HepG2 (cell line): ENCODE measurements at regions not wholly inside any gene's neighbourhood (a gene's known extent, or its start where the extent isn't known, plus 50 kb on each side); places are given as distances from the start of the nearest gene placed in this dataset.

Source experiments
- ATF7 ChIP-seq, 2 experiments: fragments of 450-650 bp in 1 of 2; sonication (generic) in 1 of 2; formaldehyde crosslinking in 1 of 2; IDR thresholded peaks; 2 replicates each; pipeline versions ENCODE4 v1.4.0 to v1.6.1; 2016 to 2020; ENCODE audit warnings: antibody characterized with exemption in 1 of 2, mild to moderate bottlenecking in 1 of 2, missing genetic modification reagents in 1 of 2
- FOXK1 ChIP-seq: sonication (generic); formaldehyde crosslinking; IDR thresholded peaks from 2 replicates; pipeline ENCODE4 v1.4.0; 2020; ENCODE audit warnings: low read depth, missing genetic modification reagents, borderline replicate concordance
- HMG20B ChIP-seq: conservative IDR thresholded peaks from 2 replicates; pipeline ENCODE4 v1.6.1; 2016; ENCODE audit warnings: missing genetic modification reagents, missing compliant biosample characterization
- HOXD1 ChIP-seq: sonication (generic); formaldehyde crosslinking; IDR thresholded peaks from 2 replicates; pipeline ENCODE4 v1.5.0; 2020; ENCODE audit warnings: missing genetic modification reagents
- MTA1 ChIP-seq: sonication (generic); formaldehyde crosslinking; IDR thresholded peaks from 2 replicates; pipeline ENCODE4 v1.4.0; 2020; ENCODE audit warnings: missing genetic modification reagents, mild to moderate bottlenecking, borderline replicate concordance
- PHF8 ChIP-seq: sonication (generic); formaldehyde crosslinking; IDR thresholded peaks from 2 replicates; pipeline ENCODE4 v1.5.0; 2020; ENCODE audit warnings: missing genetic modification reagents
- POLR2A ChIP-seq, 2 experiments: IDR thresholded peaks; 2 replicates each; pipeline ENCODE4 v1.6.1; 2011; ENCODE audit warnings: low read depth in 2 of 2, low read length in 2 of 2, mild to moderate bottlenecking in 1 of 2, moderate library complexity in 1 of 2; ENCODE audit not compliant: insufficient read depth in 1 of 2
- PRPF4 ChIP-seq: fragments of 200-400 bp; formaldehyde crosslinking; IDR thresholded peaks from 2 replicates; pipeline ENCODE4 v1.6.1; 2016; ENCODE audit warnings: low read length, low read depth; ENCODE audit not compliant: poor library complexity, severe bottlenecking
- TCF7 ChIP-seq: sonication (generic); IDR thresholded peaks from 2 replicates; pipeline ENCODE4 v1.6.1; 2016; ENCODE audit warnings: antibody characterized with exemption, low read depth
- ZNF264 ChIP-seq: sonication (generic); formaldehyde crosslinking; IDR thresholded peaks from 2 replicates; pipeline ENCODE4 v1.4.0; 2020; ENCODE audit warnings: missing genetic modification reagents
- ZNF746 ChIP-seq: sonication (generic); formaldehyde crosslinking; IDR thresholded peaks from 2 replicates; pipeline ENCODE4 v1.8.0; 2022; ENCODE audit warnings: mild to moderate bottlenecking, missing genetic modification reagents
- TF ChIP-seq, protein P1 (sequence below): sonication (generic); formaldehyde crosslinking; IDR thresholded peaks from 2 replicates; pipeline ENCODE4 v1.5.0; 2020; ENCODE audit warnings: mild to moderate bottlenecking, missing genetic modification reagents, borderline replicate concordance
- TF ChIP-seq, protein P2 (sequence below): sonication (generic); formaldehyde crosslinking; IDR thresholded peaks from 2 replicates; pipeline ENCODE4 v1.5.1; 2020; ENCODE audit warnings: missing genetic modification reagents, mild to moderate bottlenecking, borderline replicate concordance
- TF ChIP-seq, protein P3 (sequence below): sonication (generic); formaldehyde crosslinking; IDR thresholded peaks from 2 replicates; pipeline ENCODE4 v1.4.0; 2020; ENCODE audit warnings: missing genetic modification reagents

DNA sequence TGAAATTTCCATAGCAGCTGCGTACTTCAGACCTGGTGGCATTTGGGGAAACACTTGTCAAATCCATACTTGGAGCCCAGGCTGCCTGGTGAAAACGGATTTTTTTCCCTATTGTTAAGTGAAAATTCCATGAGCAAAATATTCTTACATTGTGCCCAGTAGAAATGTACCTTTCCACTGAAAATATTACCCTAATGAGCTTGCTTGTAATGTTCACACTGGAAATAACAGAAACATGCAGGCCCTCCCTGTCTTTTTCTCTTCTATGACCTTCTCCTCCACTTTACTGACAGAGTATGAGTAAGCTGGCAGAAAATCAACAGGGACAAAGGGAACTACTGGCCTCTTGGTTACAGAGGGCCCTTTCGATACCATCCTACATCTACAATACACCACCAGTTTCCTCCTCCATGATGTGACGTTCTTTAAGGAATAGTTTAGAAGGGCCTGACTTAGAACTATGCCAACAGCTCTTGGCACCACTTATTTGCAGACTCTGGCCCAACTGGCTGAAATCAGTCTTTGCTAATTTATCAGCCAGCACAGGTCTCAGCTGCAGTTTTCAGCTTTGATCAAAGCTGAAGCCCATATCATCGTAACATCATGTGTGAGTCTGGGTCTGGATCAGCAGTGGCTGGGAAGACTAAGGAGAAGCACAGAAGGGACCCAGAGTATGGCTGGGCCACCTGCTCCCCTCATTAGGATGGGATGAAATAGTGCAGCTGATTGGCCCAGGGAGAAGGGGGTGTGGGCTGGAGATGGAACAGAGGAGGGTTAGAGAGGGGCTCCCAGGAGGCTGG lies 272.2 kb upstream of the ID2 start:
- TF ChIP-seq ZNF746 (CRISPR knock-in tag), result no peak
- no peak for TF ChIP-seq ATF7 (IDR thresholded peaks at IDR 0.05)
- no peak for TF ChIP-seq ATF7 (CRISPR knock-in tag; IDR thresholded peaks at IDR 0.05)
- no peak for TF ChIP-seq MTA1 (CRISPR knock-in tag)
- TF ChIP-seq, protein P1, sequence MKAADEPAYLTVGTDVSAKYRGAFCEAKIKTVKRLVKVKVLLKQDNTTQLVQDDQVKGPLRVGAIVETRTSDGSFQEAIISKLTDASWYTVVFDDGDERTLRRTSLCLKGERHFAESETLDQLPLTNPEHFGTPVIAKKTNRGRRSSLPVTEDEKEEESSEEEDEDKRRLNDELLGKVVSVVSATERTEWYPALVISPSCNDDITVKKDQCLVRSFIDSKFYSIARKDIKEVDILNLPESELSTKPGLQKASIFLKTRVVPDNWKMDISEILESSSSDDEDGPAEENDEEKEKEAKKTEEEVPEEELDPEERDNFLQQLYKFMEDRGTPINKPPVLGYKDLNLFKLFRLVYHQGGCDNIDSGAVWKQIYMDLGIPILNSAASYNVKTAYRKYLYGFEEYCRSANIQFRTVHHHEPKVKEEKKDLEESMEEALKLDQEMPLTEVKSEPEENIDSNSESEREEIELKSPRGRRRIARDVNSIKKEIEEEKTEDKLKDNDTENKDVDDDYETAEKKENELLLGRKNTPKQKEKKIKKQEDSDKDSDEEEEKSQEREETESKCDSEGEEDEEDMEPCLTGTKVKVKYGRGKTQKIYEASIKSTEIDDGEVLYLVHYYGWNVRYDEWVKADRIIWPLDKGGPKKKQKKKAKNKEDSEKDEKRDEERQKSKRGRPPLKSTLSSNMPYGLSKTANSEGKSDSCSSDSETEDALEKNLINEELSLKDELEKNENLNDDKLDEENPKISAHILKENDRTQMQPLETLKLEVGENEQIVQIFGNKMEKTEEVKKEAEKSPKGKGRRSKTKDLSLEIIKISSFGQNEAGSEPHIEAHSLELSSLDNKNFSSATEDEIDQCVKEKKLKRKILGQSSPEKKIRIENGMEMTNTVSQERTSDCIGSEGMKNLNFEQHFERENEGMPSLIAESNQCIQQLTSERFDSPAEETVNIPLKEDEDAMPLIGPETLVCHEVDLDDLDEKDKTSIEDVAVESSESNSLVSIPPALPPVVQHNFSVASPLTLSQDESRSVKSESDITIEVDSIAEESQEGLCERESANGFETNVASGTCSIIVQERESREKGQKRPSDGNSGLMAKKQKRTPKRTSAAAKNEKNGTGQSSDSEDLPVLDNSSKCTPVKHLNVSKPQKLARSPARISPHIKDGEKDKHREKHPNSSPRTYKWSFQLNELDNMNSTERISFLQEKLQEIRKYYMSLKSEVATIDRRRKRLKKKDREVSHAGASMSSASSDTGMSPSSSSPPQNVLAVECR (CRISPR knock-in tag), result no peak
- TF ChIP-seq PRPF4, result no peak
- TF ChIP-seq TCF7, result no peak
- TF ChIP-seq, protein P2, sequence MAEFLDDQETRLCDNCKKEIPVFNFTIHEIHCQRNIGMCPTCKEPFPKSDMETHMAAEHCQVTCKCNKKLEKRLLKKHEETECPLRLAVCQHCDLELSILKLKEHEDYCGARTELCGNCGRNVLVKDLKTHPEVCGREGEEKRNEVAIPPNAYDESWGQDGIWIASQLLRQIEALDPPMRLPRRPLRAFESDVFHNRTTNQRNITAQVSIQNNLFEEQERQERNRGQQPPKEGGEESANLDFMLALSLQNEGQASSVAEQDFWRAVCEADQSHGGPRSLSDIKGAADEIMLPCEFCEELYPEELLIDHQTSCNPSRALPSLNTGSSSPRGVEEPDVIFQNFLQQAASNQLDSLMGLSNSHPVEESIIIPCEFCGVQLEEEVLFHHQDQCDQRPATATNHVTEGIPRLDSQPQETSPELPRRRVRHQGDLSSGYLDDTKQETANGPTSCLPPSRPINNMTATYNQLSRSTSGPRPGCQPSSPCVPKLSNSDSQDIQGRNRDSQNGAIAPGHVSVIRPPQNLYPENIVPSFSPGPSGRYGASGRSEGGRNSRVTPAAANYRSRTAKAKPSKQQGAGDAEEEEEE (CRISPR knock-in tag), result no peak
- TF ChIP-seq PHF8 (CRISPR knock-in tag), result no peak
- no peak for TF ChIP-seq POLR2A (IDR thresholded peaks at IDR 0.05; ENCODE audit: insufficient read depth in 1 of 2, low read depth in 2 of 2, low read length in 2 of 2)
- TF ChIP-seq HOXD1 (CRISPR knock-in tag), result no peak
- no peak for TF ChIP-seq HMG20B (CRISPR knock-in tag)
- TF ChIP-seq ZNF264 (CRISPR knock-in tag), result no peak
- TF ChIP-seq FOXK1 (CRISPR knock-in tag), result no peak
- TF ChIP-seq, protein P3, sequence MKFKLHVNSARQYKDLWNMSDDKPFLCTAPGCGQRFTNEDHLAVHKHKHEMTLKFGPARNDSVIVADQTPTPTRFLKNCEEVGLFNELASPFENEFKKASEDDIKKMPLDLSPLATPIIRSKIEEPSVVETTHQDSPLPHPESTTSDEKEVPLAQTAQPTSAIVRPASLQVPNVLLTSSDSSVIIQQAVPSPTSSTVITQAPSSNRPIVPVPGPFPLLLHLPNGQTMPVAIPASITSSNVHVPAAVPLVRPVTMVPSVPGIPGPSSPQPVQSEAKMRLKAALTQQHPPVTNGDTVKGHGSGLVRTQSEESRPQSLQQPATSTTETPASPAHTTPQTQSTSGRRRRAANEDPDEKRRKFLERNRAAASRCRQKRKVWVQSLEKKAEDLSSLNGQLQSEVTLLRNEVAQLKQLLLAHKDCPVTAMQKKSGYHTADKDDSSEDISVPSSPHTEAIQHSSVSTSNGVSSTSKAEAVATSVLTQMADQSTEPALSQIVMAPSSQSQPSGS (CRISPR knock-in tag), result no peak
